ENCODE measurements at regions not wholly inside any gene's neighbourhood (a gene's known extent, or its start where the extent isn't known, plus 50 kb on each side); places are given as distances from the start of the nearest gene placed in this dataset.

DNA sequence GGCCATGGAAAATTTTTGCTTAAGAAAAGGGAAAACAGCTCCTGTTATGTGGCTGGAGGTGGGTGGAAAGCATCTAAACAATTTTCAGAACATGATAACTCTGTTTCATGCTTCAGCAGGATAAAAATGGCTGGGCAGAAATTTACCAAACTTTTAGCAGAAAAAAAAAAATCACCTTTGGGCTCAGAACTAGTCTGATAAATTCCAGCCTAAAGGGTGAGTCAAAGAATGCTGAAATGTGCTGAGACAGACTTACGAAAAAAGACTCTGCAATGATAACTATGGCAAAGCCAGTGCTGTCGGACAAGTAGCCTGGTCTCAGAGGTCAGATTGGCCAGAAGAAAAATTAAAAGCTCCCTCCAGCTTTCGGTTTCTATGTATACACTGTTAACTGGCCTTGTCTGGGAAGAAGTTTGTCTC is 123.6 kb downstream of the LRATD1 start (continued):
- TF ChIP-seq, protein P1, sequence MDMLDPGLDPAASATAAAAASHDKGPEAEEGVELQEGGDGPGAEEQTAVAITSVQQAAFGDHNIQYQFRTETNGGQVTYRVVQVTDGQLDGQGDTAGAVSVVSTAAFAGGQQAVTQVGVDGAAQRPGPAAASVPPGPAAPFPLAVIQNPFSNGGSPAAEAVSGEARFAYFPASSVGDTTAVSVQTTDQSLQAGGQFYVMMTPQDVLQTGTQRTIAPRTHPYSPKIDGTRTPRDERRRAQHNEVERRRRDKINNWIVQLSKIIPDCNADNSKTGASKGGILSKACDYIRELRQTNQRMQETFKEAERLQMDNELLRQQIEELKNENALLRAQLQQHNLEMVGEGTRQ (IDR thresholded peaks at IDR 0.05; ENCODE audit: borderline replicate concordance, low read depth, low read length): no peak
- no peak for TF ChIP-seq RCOR1 (IDR thresholded peaks at IDR 0.05; ENCODE audit: low read length)

DNA sequence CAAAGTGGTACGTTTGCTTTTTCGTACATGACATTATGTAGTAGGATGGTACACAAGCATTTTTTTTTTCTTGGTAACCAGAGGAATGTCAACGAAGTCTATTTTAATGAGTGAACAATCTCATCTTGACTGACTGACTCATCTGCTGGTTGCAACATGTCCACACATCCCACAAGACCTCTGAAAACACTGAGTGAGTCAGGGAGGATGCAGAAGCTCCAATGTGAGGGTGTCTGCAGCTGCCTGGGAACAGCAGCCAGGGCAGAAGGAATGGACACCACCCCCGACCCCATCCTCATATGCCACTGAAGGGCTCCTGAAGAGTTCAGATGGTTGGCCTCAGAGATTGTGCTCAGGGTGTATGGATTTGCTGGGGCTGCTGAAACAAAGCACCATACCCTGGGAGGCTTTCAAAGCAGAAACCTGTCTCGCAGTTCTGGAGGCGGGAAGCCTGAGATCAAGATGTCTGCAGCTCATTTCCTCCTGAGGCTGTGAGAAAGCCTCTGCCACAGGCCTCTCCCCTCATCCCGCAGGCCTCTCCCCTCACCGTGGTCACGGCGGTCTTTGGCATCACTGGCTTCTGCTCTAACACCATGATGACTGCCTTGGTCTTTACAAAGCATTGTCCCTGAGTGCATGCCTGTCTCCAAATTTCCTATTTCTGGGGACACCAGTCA is 124.6 kb downstream of the LRATD1 start:
- Histone ChIP-seq H3K9me2 (no peaks in the 10 kb centered on the region), H3K79me2 (ENCODE audit: insufficient read depth) (no peaks in the 10 kb centered on the region), H3K27me3 (ENCODE audit: insufficient read depth) (no peaks in the 10 kb centered on the region), H3K4me2 (no peak overlapping the region), H3K27ac (ENCODE audit: low read depth in 2 of 2, low read length in 1 of 2) (no peak overlapping the region), H3K9me3 (no peaks in the 10 kb centered on the region), H2AFZ (ENCODE audit: low read depth) (no peak overlapping the region), H3K4me3 (ENCODE audit: low read depth in 2 of 2, low read length in 1 of 2) (no peak overlapping the region), H3K36me3 (replicated peaks in 1 of 2; ENCODE audit: control insufficient read depth in 1 of 2, insufficient read depth in 2 of 2, low read length in 1 of 2) (no peaks in the 10 kb centered on the region), H3F3A (replicated peaks; ENCODE audit: insufficient read depth) (no peaks in the 10 kb centered on the region), H3K9ac (no peak overlapping the region), H4K20me1 (ENCODE audit: insufficient read depth) (no peaks in the 10 kb centered on the region), H3K4me1 (ENCODE audit: control insufficient read depth in 1 of 2, insufficient read depth in 2 of 2, low read depth in 1 of 2, low read length in 1 of 2) (peaks cover 0 to 14% of the 10 kb centered on the region in 2 experiments; a peak in 1 of 4 replicates)
- no peak for DNase-seq
- WGBS (ENCODE audit: low lambda C conversion rate): 39% methylated on average over 10 of the region's 10 CpGs
- CTCF ChIA-PET: interaction anchor here (1.4 kb wide), 1 partner anchor 23 kb away, joined by 4 read pairs; no protein-coding TSS in a partner anchor
- no peak for TF ChIP-seq MXI1 (IDR thresholded peaks at IDR 0.05; ENCODE audit: low read depth, low read length)
- TF ChIP-seq, protein P2, sequence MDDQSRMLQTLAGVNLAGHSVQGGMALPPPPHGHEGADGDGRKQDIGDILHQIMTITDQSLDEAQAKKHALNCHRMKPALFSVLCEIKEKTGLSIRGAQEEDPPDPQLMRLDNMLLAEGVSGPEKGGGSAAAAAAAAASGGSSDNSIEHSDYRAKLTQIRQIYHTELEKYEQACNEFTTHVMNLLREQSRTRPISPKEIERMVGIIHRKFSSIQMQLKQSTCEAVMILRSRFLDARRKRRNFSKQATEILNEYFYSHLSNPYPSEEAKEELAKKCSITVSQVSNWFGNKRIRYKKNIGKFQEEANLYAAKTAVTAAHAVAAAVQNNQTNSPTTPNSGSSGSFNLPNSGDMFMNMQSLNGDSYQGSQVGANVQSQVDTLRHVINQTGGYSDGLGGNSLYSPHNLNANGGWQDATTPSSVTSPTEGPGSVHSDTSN (IDR thresholded peaks at IDR 0.05): no peak
- TF ChIP-seq, protein P3, sequence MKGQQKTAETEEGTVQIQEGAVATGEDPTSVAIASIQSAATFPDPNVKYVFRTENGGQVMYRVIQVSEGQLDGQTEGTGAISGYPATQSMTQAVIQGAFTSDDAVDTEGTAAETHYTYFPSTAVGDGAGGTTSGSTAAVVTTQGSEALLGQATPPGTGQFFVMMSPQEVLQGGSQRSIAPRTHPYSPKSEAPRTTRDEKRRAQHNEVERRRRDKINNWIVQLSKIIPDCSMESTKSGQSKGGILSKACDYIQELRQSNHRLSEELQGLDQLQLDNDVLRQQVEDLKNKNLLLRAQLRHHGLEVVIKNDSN (IDR thresholded peaks at IDR 0.05; ENCODE audit: borderline replicate concordance, low read depth): no peak
- no peak for TF ChIP-seq RXRA (IDR thresholded peaks at IDR 0.05; ENCODE audit: borderline replicate concordance, low read depth)
- TF ChIP-seq EP300 (IDR thresholded peaks at IDR 0.05; ENCODE audit: borderline replicate concordance in 1 of 2, low read depth in 1 of 2, low read length in 1 of 2): no peak
- TF ChIP-seq, protein P4, sequence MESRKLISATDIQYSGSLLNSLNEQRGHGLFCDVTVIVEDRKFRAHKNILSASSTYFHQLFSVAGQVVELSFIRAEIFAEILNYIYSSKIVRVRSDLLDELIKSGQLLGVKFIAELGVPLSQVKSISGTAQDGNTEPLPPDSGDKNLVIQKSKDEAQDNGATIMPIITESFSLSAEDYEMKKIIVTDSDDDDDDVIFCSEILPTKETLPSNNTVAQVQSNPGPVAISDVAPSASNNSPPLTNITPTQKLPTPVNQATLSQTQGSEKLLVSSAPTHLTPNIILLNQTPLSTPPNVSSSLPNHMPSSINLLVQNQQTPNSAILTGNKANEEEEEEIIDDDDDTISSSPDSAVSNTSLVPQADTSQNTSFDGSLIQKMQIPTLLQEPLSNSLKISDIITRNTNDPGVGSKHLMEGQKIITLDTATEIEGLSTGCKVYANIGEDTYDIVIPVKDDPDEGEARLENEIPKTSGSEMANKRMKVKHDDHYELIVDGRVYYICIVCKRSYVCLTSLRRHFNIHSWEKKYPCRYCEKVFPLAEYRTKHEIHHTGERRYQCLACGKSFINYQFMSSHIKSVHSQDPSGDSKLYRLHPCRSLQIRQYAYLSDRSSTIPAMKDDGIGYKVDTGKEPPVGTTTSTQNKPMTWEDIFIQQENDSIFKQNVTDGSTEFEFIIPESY (IDR thresholded peaks at IDR 0.05; ENCODE audit: borderline replicate concordance, low read depth): no peak
- TF ChIP-seq, protein P1 (IDR thresholded peaks at IDR 0.05; ENCODE audit: borderline replicate concordance, low read depth, low read length): no peak
- no peak for TF ChIP-seq NFIC (IDR thresholded peaks at IDR 0.05; ENCODE audit: borderline replicate concordance)
- no peak for TF ChIP-seq RAD21 (IDR thresholded peaks at IDR 0.05; ENCODE audit: low read length)
- TF ChIP-seq TCF12 (IDR thresholded peaks at IDR 0.05): no peak
- no peak for TF ChIP-seq NRF1 (IDR thresholded peaks at IDR 0.05; ENCODE audit: low read depth, low read length)
- no peak for TF ChIP-seq SMC3 (IDR thresholded peaks at IDR 0.05; ENCODE audit: low read depth, low read length)
- TF ChIP-seq, protein P5, sequence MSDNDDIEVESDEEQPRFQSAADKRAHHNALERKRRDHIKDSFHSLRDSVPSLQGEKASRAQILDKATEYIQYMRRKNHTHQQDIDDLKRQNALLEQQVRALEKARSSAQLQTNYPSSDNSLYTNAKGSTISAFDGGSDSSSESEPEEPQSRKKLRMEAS (IDR thresholded peaks at IDR 0.05; ENCODE audit: low read depth): no peak
- no peak for TF ChIP-seq GABPA (IDR thresholded peaks at IDR 0.05; ENCODE audit: low read depth)
- no peak for TF ChIP-seq POLR2AphosphoS5 (IDR thresholded peaks at IDR 0.05; ENCODE audit: low read depth, low read length)
- no peak for TF ChIP-seq TAF1 (IDR thresholded peaks at IDR 0.05; ENCODE audit: borderline replicate concordance, low read depth, low read length)
- POLR2A ChIA-PET: no interaction called here

Data from SK-N-SH (cell line).